ENCODE measurements at regions not wholly inside any gene's neighbourhood (a gene's known extent, or its start where the extent isn't known, plus 50 kb on each side); places are given as distances from the start of the nearest gene placed in this dataset.

DNA sequence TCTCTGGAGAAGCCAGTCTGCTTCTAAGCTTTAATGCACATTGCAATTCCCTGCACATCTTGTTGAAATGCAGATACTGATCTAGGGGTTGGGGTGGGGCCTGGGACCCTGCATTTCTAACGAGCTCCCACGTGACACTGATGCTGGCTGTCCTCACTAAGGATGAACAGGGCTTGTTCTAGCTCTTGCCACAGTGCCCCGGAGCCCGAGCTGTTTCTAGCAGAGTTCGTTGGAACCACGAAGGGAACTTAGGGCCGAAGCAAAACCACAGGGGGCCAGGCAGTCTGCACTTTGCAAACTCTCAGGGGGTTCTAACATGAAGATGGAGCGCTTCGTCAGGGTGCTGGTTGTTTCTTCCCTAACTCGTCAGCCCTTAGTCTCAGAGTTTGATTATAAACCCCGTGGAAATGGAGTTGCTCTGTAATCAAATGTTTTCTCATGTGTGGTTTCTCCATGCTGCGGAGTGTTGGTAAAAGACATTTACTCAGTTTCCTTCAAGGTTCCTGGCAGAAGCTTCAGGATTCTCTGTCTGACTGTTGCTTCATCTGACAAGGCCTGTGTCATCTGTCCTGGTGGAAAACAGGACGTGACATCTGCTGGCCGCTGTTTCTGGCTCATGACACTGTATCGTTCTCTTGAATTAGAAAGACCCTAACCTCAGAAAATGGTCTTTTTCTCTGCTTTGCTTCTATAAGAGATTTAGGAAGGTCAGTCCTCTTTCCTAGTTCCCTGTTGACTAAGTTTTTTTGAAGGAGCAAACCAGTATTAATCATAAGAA, 221.5 kb downstream of the TEX29 start:
- Mint-ChIP-seq H3K4me3 (ENCODE audit: low read depth) (no peak overlapping the region), H3K27me3 (peaks cover 76% of the 10 kb centered on the region), H3K36me3 (ENCODE audit: insufficient read depth) (no peaks in the 10 kb centered on the region), H3K4me1 (ENCODE audit: low read depth) (no peaks in the 10 kb centered on the region), H3K27ac (no peak overlapping the region), H3K9me3 (ENCODE audit: low read depth) (peaks cover 5% of the 10 kb centered on the region)
- DNase-seq (ENCODE audit: low spot score, unreplicated experiment): no peak
- TF ChIP-seq, protein P1, sequence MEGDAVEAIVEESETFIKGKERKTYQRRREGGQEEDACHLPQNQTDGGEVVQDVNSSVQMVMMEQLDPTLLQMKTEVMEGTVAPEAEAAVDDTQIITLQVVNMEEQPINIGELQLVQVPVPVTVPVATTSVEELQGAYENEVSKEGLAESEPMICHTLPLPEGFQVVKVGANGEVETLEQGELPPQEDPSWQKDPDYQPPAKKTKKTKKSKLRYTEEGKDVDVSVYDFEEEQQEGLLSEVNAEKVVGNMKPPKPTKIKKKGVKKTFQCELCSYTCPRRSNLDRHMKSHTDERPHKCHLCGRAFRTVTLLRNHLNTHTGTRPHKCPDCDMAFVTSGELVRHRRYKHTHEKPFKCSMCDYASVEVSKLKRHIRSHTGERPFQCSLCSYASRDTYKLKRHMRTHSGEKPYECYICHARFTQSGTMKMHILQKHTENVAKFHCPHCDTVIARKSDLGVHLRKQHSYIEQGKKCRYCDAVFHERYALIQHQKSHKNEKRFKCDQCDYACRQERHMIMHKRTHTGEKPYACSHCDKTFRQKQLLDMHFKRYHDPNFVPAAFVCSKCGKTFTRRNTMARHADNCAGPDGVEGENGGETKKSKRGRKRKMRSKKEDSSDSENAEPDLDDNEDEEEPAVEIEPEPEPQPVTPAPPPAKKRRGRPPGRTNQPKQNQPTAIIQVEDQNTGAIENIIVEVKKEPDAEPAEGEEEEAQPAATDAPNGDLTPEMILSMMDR (IDR thresholded peaks at IDR 0.05; ENCODE audit: unreplicated experiment): no peak

DNA sequence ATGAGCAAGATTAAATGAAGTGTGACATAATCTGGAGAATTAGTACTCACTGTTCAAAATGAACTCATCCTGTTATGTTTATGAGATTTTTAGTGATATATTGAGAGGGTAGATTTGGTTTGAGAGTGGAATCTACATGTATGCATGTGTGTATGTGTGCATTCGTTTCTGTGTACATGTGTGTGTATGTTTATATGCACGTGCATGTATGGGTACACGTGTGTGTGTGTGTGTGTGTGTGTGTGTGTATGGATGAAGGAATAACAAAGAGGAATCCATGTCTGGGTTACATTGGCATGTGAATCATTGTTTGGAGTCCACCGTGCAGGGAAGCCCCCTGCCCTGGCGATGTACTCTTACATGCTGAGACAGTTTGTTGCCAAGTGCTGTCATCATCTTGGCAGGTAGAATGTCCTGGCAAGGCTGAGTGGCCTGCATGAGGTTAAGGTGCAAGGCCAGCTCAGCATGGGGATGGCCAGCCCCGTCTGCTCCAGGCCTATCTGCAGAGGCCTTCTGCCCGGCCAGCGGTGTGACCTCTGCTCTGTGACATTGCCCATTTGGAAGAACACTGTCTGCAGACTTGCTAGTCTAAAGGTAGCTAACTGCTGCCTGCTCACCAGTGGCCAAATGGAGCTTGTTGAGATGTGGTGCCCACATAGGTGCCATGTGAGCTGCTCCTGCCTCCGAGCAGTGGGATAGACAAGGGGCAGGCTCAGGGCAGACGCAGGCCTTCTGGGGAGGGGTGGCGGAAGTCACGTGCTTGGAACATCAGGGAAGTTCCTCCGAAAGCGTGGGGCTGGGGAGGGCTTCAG, 222.3 kb downstream of the TEX29 start:
- TF ChIP-seq, protein P1 (IDR thresholded peaks at IDR 0.05; ENCODE audit: unreplicated experiment): no peak
- Mint-ChIP-seq H3K27me3 (peaks cover 70% of the 10 kb centered on the region), H3K4me1 (ENCODE audit: low read depth) (no peaks in the 10 kb centered on the region), H3K27ac (no peak overlapping the region), H3K9me3 (ENCODE audit: low read depth) (peaks cover 5% of the 10 kb centered on the region), H3K4me3 (ENCODE audit: low read depth) (no peak overlapping the region), H3K36me3 (ENCODE audit: insufficient read depth) (no peaks in the 10 kb centered on the region)
- DNase-seq (ENCODE audit: low spot score, unreplicated experiment): no peak

DNA sequence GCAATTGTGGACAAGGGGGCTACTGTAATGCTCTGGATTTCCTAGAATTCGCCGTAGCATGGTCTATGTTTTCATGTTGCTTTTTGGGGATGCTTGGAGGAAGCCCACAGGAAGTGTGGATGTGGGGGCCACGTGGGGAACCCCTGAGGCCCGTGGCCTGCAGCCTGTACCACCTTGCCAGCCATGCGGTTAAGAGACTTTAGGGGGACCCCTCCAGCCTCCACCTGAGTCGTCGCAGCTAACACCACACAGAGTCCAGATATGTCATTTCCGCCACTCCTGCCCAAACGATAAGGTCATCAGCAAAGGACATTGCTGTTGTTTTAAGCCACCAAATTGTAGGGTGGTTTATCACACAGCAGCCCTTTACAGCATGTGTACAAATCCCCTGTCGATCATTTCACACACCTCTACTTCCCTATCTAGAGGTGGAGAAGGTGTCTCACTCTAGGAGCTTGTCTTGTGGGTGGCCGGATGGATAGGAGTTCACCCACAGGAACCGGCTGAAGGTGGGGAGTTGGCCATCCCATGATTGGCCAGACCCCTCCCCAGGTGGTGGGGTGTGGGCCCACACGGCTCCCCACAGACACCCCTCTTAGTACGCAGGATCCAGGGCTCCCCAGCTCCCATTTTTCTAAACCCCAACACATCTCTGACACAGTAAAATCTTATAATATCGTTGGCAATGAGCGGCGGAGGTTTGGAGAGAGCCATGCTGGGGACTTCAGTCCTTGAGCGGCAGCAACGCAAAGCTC, 226.7 kb downstream of the TEX29 start:
- peaks cover 5% of the 10 kb centered on the region for H3K9me3 Mint-ChIP-seq (ENCODE audit: low read depth)
- H3K36me3 Mint-ChIP-seq (ENCODE audit: insufficient read depth): no peaks in the 10 kb centered on the region
- H3K4me3 Mint-ChIP-seq (ENCODE audit: low read depth): no peak overlapping the region
- H3K27me3 Mint-ChIP-seq: peaks cover 32% of the 10 kb centered on the region
- no peak for DNase-seq (ENCODE audit: low spot score, unreplicated experiment)
- no peak overlapping the region for H3K27ac Mint-ChIP-seq
- H3K4me1 Mint-ChIP-seq (ENCODE audit: low read depth): peaks cover 14% of the 10 kb centered on the region
- TF ChIP-seq, protein P1 (IDR thresholded peaks at IDR 0.05; ENCODE audit: unreplicated experiment): no peak

DNA sequence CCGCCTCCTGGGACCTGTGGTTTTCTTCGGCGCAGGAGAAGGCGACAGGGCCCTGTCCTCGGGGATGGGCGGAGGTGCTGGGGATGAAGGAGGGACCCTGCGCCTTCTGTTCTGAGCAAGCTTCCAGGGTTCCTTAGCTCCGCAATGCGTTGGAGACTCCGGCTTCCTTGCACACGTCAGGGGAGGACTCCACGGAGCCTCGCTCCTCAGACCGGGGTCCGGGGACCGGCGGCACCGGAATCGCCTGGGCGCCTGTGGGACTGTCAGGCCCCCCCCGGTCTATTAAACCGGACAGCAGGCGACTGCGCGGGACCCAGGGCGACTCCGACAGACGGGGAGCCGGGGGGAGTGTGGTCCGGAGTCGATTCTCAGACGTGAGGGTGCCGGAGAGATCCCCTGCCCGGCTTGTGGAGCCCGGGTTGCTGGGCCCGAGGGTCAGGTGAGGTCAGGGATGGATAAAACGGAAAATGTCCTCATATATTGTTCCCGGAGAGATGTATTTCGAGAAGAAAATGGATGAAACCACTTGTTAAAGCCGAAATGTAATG, 227.4 kb downstream of the TEX29 start:
- Mint-ChIP-seq H3K36me3 (ENCODE audit: insufficient read depth) (no peaks in the 10 kb centered on the region), H3K9me3 (ENCODE audit: low read depth) (peaks cover 5% of the 10 kb centered on the region), H3K4me3 (ENCODE audit: low read depth) (no peak overlapping the region), H3K27ac (no peak overlapping the region), H3K27me3 (peaks cover 33% of the 10 kb centered on the region), H3K4me1 (ENCODE audit: low read depth) (peaks cover 14% of the 10 kb centered on the region)
- TF ChIP-seq, protein P1 (IDR thresholded peaks at IDR 0.05; ENCODE audit: unreplicated experiment): no peak
- DNase-seq (ENCODE audit: low spot score, unreplicated experiment): no peak

DNA sequence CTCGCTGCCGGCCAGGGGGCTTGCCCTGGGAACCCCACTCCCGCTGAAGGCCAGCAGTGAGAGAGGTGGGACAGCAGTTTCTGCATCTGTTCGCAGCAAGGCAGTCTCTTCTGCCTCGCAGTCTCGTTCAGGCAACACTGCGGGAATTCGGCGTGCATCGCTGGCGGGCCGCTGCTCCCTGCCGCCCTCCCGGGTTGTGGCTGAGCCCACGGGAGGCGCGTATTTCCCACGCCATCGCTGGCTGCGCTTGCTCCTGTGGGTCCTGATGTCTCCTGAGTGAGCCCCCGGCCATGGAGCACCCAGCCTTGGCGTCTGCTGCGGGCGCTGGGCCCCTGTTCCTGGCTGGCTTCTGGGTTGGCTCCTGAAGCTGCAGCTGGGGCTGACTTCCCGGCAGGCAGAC, 227.9 kb downstream of the TEX29 start:
- H3K9me3 Mint-ChIP-seq (ENCODE audit: low read depth): peaks cover 5% of the 10 kb centered on the region
- no peak for DNase-seq (ENCODE audit: low spot score, unreplicated experiment)
- H3K4me1 Mint-ChIP-seq (ENCODE audit: low read depth): peaks cover 17% of the 10 kb centered on the region
- TF ChIP-seq, protein P1 (IDR thresholded peaks at IDR 0.05; ENCODE audit: unreplicated experiment): no peak
- no peaks in the 10 kb centered on the region for H3K36me3 Mint-ChIP-seq (ENCODE audit: insufficient read depth)
- H3K27ac Mint-ChIP-seq: no peak overlapping the region
- peaks cover 31% of the 10 kb centered on the region for H3K27me3 Mint-ChIP-seq
- no peak overlapping the region for H3K4me3 Mint-ChIP-seq (ENCODE audit: low read depth)

Measured in progenitor cell of endocrine pancreas (in vitro differentiated cells).